A549 (cell line): ENCODE measurements at regions not wholly inside any gene's neighbourhood (a gene's known extent, or its start where the extent isn't known, plus 50 kb on each side); places are given as distances from the start of the nearest gene placed in this dataset.

Experiments used
- ATAC-seq, 2 experiments: fragments of 200-7000 bp in 1 of 2; fragments of >200 bp in 1 of 2; cut with Nextera tagmentation in 1 of 2; cut with Tn5 transposase in 1 of 2; 3 replicates each; pipeline versions ENCODE4 v1.8.0 to v1.9.1; 2018 to 2020; ENCODE audit warnings: mild to moderate bottlenecking in 1 of 2, moderate library complexity in 1 of 2
- CTCF ChIA-PET: fragments of 300-600 bp; sonication (Branson Sonifier 250); formaldehyde crosslinking; extraction: SDS; loops from one replicate; lab custom pipeline; 2021; ENCODE audit warnings: antibody characterized with exemption, inconsistent platforms; lab: Yijun Ruan, JAX
- POLR2A ChIA-PET: fragments of 350-600 bp; formaldehyde crosslinking; extraction: SDS; loops from one replicate; lab custom pipeline; 2021; ENCODE audit warnings: antibody characterized with exemption, inconsistent platforms; lab: Yijun Ruan, JAX
- DNase-seq, 2 experiments: peaks; one replicate each; pipeline versions ENCODE4 v3.0.0 to v3.0.0-alpha.2; 2011 to 2016; ENCODE audit warnings: low read depth in 1 of 2, low spot score in 1 of 2
- FAIRE-seq: peaks from 2 replicates; lab custom pipeline; 2011; peaks lifted over from hg19 to GRCh38; lab: Jason Lieb, UNC
- H3K27ac ChIP-seq, 2 experiments: fragments of >200 bp; sonication (Bioruptor Twin); formaldehyde crosslinking; 3 replicates each; pipeline ENCODE4 v1.5.1; 2016 to 2017
- H3K4me1 ChIP-seq: fragments of >200 bp; sonication (Bioruptor Twin); formaldehyde crosslinking; 3 replicates; pipeline ENCODE4 v1.6.1; 2016
- H3K4me2 ChIP-seq: fragments of >200 bp; sonication (Bioruptor Twin); formaldehyde crosslinking; 3 replicates; pipeline ENCODE4 v1.6.1; 2016
- H3K4me3 ChIP-seq: fragments of >200 bp; sonication (Bioruptor Twin); formaldehyde crosslinking; 3 replicates; pipeline ENCODE4 v1.5.1; 2016
- H3K9me3 ChIP-seq: fragments of >200 bp; sonication (Bioruptor Twin); formaldehyde crosslinking; 3 replicates; pipeline ENCODE4 v1.6.1; 2016
- CBX2 ChIP-seq: fragments of 200-600 bp; sonication (generic); IDR thresholded peaks from 2 replicates; pipeline ENCODE4 v1.6.1; 2016; ENCODE audit warnings: low read depth, mild to moderate bottlenecking, borderline replicate concordance
- EHMT2 ChIP-seq: fragments of 200-600 bp; sonication (generic); IDR thresholded peaks from 2 replicates; pipeline ENCODE4 v1.6.1; 2016; ENCODE audit warnings: antibody characterized with exemption, low read depth, mild to moderate bottlenecking, moderate library complexity
- ESRRA ChIP-seq: fragments of 150-350 bp; IDR thresholded peaks from 2 replicates; pipeline ENCODE4 v1.6.1; 2014; ENCODE audit warnings: mild to moderate bottlenecking, low read length, borderline replicate concordance
- FOSL2 ChIP-seq, 2 experiments: fragments of 450-650 bp in 1 of 2; fragments of >200 bp in 1 of 2; sonication (Bioruptor Twin) in 1 of 2; formaldehyde crosslinking; IDR thresholded peaks; 2 replicates each; pipeline versions ENCODE4 v1.5.0 to v1.6.1; 2016 to 2020; ENCODE audit warnings: mild to moderate bottlenecking in 1 of 2, moderate library complexity in 1 of 2
- HOXB5 ChIP-seq: fragments of 250-450 bp; sonication (Bioruptor Pico); IDR thresholded peaks from 2 replicates; pipeline ENCODE4 v1.5.0; 2020; ENCODE audit warnings: mild to moderate bottlenecking, moderate library complexity
- JUN ChIP-seq, 2 experiments: fragments of >200 bp; sonication (Bioruptor Twin); formaldehyde crosslinking; IDR thresholded peaks; 2 replicates in 1 of 2; 3 replicates in 1 of 2; pipeline ENCODE4 v1.6.1; 2016 to 2017
- JUNB ChIP-seq: fragments of >200 bp; sonication (Bioruptor Twin); formaldehyde crosslinking; IDR thresholded peaks from 2 replicates; pipeline ENCODE4 v1.6.1; 2016
- KDM1A ChIP-seq: fragments of 200-600 bp; sonication (generic); IDR thresholded peaks from 2 replicates; pipeline ENCODE4 v1.6.1; 2016; ENCODE audit warnings: low read depth, mild to moderate bottlenecking
- MAFK ChIP-seq: fragments of 450-650 bp; IDR thresholded peaks from 2 replicates; pipeline ENCODE4 v1.6.1; 2014; ENCODE audit not compliant: partially characterized antibody
- MAZ ChIP-seq: fragments of 150-350 bp; IDR thresholded peaks from 2 replicates; pipeline ENCODE4 v1.6.1; 2014; ENCODE audit warnings: antibody characterized with exemption, low read depth, low read length, borderline replicate concordance
- MYC ChIP-seq: IDR thresholded peaks from 2 replicates; pipeline ENCODE4 v1.6.1; 2012; ENCODE audit warnings: mild to moderate bottlenecking, inconsistent platforms, low read length, improper control_type of control experiment, borderline replicate concordance
- NFE2L2 ChIP-seq: fragments of 150-350 bp; conservative IDR thresholded peaks from 2 replicates; pipeline ENCODE4 v1.6.1; 2014; ENCODE audit warnings: low read length
- NPAS2 ChIP-seq: fragments of 250-450 bp; sonication (Bioruptor Pico); IDR thresholded peaks from 2 replicates; pipeline ENCODE4 v1.8.0; 2022; ENCODE audit warnings: mild to moderate bottlenecking, moderate library complexity, borderline replicate concordance
- POLR2AphosphoS2 ChIP-seq: conservative IDR thresholded peaks from 2 replicates; pipeline ENCODE4 v1.6.1; 2012; ENCODE audit warnings: low read length, improper control_type of control experiment, inconsistent platforms
- RAD21 ChIP-seq, 2 experiments: fragments of >200 bp in 1 of 2; sonication (Bioruptor Twin) in 1 of 2; formaldehyde crosslinking in 1 of 2; IDR thresholded peaks in 1 of 2; conservative IDR thresholded peaks in 1 of 2; 2 replicates in 1 of 2; 3 replicates in 1 of 2; pipeline ENCODE4 v1.6.1; 2012 to 2018; ENCODE audit warnings: inconsistent platforms in 1 of 2
- RCOR1 ChIP-seq: fragments of 150-350 bp; IDR thresholded peaks from 2 replicates; pipeline ENCODE4 v1.6.1; 2014; ENCODE audit warnings: antibody characterized with exemption, low read length, low read depth
- RFX5 ChIP-seq: fragments of 450-650 bp; IDR thresholded peaks from 2 replicates; pipeline ENCODE4 v1.7.1; 2014; ENCODE audit warnings: antibody characterized with exemption, mild to moderate bottlenecking, moderate library complexity
- RNF2 ChIP-seq: fragments of 200-600 bp; sonication (generic); IDR thresholded peaks from 2 replicates; pipeline ENCODE4 v1.6.1; 2016; ENCODE audit warnings: low read depth, mild to moderate bottlenecking, antibody characterized with exemption, moderate library complexity, borderline replicate concordance
- SREBF2 ChIP-seq: fragments of 450-650 bp; IDR thresholded peaks from 2 replicates; pipeline ENCODE4 v1.6.1; 2014; ENCODE audit warnings: mild to moderate bottlenecking, moderate library complexity
- ZC3H11A ChIP-seq: fragments of 450-650 bp; IDR thresholded peaks from 2 replicates; pipeline ENCODE4 v1.6.1; 2014; ENCODE audit warnings: antibody characterized with exemption, mild to moderate bottlenecking
- ZFP36 ChIP-seq: fragments of 450-650 bp; IDR thresholded peaks from 2 replicates; pipeline ENCODE4 v1.6.1; 2014; ENCODE audit warnings: borderline replicate concordance; ENCODE audit not compliant: partially characterized antibody
- WGBS: methylation state at CpG from one replicate; pipeline ENCODE4 v1.1.6; 2017; ENCODE audit errors: missing lambda C conversion rate; 5-methylcytosine and 5-hydroxymethylcytosine counted together
- TF ChIP-seq, protein P1 (sequence below): IDR thresholded peaks from 2 replicates; pipeline ENCODE4 v1.6.1; 2012
- TF ChIP-seq, protein P2 (sequence below): fragments of 250-450 bp; sonication (Bioruptor Pico); IDR thresholded peaks from 2 replicates; pipeline ENCODE4 v1.5.0; 2021; ENCODE audit warnings: mild to moderate bottlenecking, moderate library complexity, borderline replicate concordance
- TF ChIP-seq, protein P3 (sequence below): fragments of >200 bp; sonication (Bioruptor Twin); formaldehyde crosslinking; IDR thresholded peaks from 3 replicates; pipeline ENCODE4 v1.6.1; 2016
- TF ChIP-seq, protein P4 (sequence below): fragments of >200 bp; sonication (Bioruptor Twin); formaldehyde crosslinking; IDR thresholded peaks from 3 replicates; pipeline ENCODE4 v1.5.1; 2016
- TF ChIP-seq, protein P5 (sequence below): IDR thresholded peaks from 2 replicates; pipeline ENCODE4 v1.6.1; 2012; ENCODE audit warnings: low read depth, borderline replicate concordance

DNA sequence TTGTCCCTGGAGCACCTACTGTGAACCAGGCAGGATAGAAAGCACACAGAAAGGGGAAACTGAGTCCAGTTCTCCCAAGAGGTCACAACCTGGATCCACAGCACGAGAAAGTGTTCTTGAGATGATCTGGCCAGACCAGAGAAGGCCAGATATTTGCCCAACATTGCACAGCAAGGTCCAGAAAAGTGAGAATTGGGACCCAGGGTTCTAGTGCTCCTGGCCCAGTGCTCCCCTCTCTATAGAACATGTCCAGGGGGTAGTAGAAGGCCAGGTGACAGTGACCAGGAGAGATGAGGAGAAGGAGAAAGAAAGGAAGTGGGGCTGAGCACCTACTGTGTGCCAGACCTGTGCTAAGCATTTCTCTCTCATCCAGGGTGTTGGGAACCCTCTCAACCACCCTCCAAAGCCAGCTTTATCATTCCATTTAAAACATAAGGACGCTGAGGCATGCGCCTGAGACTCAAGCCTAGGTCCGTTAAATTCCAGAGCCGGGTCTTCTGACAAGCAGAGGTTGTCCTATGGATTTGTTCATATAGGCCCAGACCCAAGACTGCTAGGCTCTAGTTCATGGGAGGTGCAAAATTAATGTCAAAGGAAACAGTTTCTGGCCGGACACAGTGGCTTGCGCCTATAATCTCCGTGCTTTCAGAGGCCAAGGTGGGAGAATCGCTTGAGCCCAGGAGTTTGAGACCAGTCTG, 128.7 kb downstream of the MN1 start:
- FAIRE-seq (no peak), ATAC-seq (no peak), DNase-seq (no peak)
- Histone ChIP-seq H3K9me3 (no peaks in the 10 kb centered on the region), H3K27ac (no peak overlapping the region), H3K4me3 (no peak overlapping the region), H3K4me2 (no peak overlapping the region), H3K4me1 (peaks cover 26% of the 10 kb centered on the region)
- POLR2A ChIA-PET, result no interaction called here
- TF ChIP-seq SREBF2 (no peak), ESRRA (no peak), RAD21 (conservative IDR thresholded peaks at IDR 0.05 in 1 of 2, IDR thresholded peaks at IDR 0.05 in 1 of 2) (no peak), HOXB5 (CRISPR knock-in tag) (no peak), MAZ (no peak)
- 86% methylated on average over 9 of the region's 9 CpGs for WGBS
- CTCF ChIA-PET, result no interaction called here

DNA sequence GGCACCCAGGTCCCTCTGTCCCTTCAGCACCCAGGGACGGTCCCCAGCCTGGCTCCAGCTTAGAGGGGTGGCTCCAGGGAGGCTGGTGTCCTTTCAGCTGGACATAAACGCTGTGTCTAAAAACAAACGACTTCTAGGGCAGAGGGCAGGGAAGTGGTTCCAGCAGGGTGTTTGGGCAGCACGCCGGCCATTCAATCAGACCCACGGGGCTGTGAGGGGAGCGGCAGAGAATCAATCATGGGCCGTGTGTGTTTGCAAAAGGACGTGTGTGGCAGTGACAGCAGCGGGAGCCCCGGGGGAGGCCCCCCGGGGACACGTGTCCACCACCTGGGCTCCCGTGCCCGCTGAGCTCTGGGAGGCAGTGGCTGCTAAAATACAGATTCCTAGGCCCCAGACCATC, 127.7 kb downstream of the MN1 start:
- WGBS, result no CpG with 5 or more reads among the region's 15 CpGs
- Histone ChIP-seq H3K27ac (no peak overlapping the region), H3K4me2 (no peak overlapping the region), H3K4me1 (peaks cover 23% of the 10 kb centered on the region), H3K9me3 (no peaks in the 10 kb centered on the region), H3K4me3 (no peak overlapping the region)
- CTCF ChIA-PET, result no interaction called here
- DNase-seq (no peak), FAIRE-seq (no peak), ATAC-seq (no peak)
- POLR2A ChIA-PET, result no interaction called here
- TF ChIP-seq NPAS2 (CRISPR knock-in tag) (no peak), RCOR1 (no peak), SREBF2 (no peak), ZFP36 (peak; percentile 29), RNF2 (no peak), JUNB (no peak)
- TF ChIP-seq, protein P1, sequence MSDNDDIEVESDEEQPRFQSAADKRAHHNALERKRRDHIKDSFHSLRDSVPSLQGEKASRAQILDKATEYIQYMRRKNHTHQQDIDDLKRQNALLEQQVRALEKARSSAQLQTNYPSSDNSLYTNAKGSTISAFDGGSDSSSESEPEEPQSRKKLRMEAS, result no peak
- TF ChIP-seq, protein P2, sequence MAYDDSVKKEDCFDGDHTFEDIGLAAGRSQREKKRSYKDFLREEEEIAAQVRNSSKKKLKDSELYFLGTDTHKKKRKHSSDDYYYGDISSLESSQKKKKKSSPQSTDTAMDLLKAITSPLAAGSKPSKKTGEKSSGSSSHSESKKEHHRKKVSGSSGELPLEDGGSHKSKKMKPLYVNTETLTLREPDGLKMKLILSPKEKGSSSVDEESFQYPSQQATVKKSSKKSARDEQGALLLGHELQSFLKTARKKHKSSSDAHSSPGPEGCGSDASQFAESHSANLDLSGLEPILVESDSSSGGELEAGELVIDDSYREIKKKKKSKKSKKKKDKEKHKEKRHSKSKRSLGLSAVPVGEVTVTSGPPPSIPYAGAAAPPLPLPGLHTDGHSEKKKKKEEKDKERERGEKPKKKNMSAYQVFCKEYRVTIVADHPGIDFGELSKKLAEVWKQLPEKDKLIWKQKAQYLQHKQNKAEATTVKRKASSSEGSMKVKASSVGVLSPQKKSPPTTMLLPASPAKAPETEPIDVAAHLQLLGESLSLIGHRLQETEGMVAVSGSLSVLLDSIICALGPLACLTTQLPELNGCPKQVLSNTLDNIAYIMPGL (CRISPR knock-in tag), result no peak

DNA sequence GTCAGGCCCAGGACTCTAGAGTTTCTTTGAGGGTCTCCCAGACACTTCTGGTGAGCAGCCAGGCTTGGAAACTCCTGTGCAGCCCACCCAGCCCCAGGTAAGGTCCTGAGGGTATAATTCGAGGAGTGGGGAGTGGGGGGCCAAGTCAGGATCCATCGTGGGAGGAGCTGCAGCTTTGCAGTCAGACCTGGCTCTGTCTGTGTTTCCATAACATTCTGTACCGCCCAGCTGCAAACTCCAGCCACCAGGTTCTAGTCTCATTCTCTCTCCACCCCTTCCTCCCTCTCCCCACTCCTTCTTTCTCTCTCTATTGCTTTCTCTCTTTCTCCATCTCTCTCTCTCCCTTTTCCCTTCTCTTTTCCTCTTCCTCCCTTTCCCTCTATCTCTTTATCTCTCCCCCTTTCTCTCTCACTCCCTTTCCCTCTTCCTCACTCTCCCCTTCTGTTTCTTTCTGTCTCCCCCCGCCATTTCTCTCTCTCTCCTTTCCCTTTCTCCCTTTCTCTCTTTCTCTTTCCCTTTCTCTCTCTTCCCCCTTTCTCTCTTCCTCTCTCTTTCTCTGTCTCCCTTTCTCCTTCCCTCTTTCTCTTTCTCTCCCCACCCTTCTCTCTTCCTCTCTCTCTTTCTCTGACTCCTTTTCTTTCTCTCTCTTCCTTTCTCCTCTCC, 127.2 kb downstream of the MN1 start:
- Histone ChIP-seq H3K4me2 (no peak overlapping the region), H3K4me3 (no peak overlapping the region), H3K27ac (no peak overlapping the region), H3K9me3 (no peaks in the 10 kb centered on the region), H3K4me1 (peaks cover 17% of the 10 kb centered on the region)
- ChIA-PET CTCF (no interaction called here), POLR2A (no interaction called here)
- no peak for DNase-seq
- no peak for FAIRE-seq
- WGBS, result 59% methylated on average over 4 of the region's 4 CpGs
- ATAC-seq, result no peak
- TF ChIP-seq, protein P3, sequence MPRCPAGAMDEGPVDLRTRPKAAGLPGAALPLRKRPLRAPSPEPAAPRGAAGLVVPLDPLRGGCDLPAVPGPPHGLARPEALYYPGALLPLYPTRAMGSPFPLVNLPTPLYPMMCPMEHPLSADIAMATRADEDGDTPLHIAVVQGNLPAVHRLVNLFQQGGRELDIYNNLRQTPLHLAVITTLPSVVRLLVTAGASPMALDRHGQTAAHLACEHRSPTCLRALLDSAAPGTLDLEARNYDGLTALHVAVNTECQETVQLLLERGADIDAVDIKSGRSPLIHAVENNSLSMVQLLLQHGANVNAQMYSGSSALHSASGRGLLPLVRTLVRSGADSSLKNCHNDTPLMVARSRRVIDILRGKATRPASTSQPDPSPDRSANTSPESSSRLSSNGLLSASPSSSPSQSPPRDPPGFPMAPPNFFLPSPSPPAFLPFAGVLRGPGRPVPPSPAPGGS, result no peak
- TF ChIP-seq ZC3H11A (no peak), KDM1A (no peak), MYC (no peak), CBX2 (no peak), EHMT2 (no peak), FOSL2 (IDR thresholded peaks at IDR 0.05) (no peak), FOSL2 (CRISPR knock-in tag; IDR thresholded peaks at IDR 0.05) (no peak), MAFK (no peak), RFX5 (no peak), NFE2L2 (no peak), JUN (IDR thresholded peaks at IDR 0.05) (no peak), RNF2 (no peak), POLR2AphosphoS2 (no peak)
- TF ChIP-seq, protein P4, sequence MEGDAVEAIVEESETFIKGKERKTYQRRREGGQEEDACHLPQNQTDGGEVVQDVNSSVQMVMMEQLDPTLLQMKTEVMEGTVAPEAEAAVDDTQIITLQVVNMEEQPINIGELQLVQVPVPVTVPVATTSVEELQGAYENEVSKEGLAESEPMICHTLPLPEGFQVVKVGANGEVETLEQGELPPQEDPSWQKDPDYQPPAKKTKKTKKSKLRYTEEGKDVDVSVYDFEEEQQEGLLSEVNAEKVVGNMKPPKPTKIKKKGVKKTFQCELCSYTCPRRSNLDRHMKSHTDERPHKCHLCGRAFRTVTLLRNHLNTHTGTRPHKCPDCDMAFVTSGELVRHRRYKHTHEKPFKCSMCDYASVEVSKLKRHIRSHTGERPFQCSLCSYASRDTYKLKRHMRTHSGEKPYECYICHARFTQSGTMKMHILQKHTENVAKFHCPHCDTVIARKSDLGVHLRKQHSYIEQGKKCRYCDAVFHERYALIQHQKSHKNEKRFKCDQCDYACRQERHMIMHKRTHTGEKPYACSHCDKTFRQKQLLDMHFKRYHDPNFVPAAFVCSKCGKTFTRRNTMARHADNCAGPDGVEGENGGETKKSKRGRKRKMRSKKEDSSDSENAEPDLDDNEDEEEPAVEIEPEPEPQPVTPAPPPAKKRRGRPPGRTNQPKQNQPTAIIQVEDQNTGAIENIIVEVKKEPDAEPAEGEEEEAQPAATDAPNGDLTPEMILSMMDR, result no peak
- TF ChIP-seq, protein P5, sequence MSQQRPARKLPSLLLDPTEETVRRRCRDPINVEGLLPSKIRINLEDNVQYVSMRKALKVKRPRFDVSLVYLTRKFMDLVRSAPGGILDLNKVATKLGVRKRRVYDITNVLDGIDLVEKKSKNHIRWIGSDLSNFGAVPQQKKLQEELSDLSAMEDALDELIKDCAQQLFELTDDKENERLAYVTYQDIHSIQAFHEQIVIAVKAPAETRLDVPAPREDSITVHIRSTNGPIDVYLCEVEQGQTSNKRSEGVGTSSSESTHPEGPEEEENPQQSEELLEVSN, result no peak
